ENCODE measurements at regions not wholly inside any gene's neighbourhood (a gene's known extent, or its start where the extent isn't known, plus 50 kb on each side); places are given as distances from the start of the nearest gene placed in this dataset.

GRCh38 chr3:152516216-152516615 is 247.5 kb downstream of the MBNL1 start:
- DNase-seq (ENCODE audit: low read depth) = no peak

DNA sequence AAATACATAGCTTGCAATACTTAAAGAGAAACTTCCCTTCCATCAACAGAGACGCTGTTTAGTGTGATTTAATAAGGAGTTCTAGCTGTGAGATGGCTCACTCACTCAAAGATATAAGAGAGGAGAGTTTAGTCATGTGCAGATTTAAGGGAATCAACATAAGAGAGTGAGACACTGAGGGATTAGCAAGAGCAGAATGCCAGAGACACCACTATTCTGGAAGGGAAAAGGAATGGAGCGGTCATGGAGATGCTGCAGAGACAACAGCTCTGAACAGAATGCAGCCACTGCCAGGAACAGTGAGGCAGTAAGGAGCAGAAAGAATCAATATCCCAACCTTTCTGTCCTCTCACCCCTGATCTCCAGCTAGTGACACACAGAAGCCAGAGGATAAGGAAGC is 248.8 kb downstream of the MBNL1 start:
- no peak for DNase-seq (ENCODE audit: low read depth)

- no peak for DNase-seq (ENCODE audit: low read depth)
These were observed 249.6 kb downstream of the MBNL1 start for GRCh38 chr3:152518346-152518745.

DNA sequence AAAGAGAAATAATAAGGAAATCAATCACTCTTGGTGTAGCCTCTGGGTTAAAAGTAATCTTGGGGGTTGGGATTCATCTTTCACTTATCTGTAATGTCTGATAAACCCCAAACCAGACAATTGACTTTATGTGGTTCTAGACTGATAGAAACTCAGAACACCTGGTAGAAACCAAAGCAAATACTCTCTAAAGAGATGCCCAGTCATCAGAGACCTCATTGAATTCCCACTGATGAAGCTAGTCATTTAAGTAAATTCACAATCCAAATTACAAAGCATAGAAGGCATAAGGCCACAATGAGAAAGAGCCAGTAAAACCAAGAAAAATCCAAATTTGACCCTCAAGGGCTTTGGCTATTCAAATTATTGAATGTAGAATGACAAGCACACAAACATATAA is 250.6 kb downstream of the MBNL1 start:
- DNase-seq (ENCODE audit: low read depth) = no peak

DNA sequence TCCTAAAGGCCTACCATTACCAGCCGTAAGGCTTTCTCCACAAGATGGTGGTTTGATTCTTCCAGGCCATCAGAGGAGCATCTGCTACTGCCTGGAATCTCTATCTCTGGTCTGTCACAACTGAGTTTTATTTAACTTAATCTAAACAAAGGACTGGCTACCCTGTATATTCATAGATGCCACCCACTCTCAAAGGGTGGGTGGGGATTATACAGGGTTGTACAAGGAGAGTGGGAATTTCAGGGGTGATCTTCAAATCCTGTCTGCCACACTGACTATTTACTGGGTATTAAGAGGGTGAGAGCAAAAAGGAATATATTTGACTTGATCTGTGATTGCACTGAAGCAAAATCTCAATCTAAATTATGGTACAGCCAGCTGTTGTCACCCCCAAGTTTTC is 253.3 kb downstream of the MBNL1 start:
- no peak for DNase-seq (ENCODE audit: low read depth)

GRCh38 chr3:152524198-152525140 is 255.7 kb downstream of the MBNL1 start:
- DNase-seq (ENCODE audit: low read depth) = peak; percentile 33

DNA sequence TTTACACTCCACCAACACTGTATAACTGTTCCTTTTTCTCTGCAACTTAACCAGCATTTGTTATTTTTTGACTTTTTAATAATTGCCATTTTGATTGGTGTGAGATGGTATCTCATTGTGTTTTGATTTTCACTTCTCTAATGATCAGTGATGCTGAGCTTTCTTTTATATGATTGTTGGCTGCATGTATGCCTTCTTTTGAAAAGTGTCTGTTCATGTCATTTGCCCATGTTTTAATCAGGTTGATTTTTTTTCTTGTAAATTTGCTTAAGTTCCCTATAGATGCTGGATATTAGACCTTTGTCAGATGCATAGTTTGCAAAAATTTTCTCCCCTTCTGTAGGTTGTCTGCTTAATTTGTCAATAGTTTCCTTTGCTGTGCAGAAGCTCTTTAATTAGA is 263.0 kb downstream of the MBNL1 start:
- no peak for DNase-seq (ENCODE audit: low read depth)

DNA sequence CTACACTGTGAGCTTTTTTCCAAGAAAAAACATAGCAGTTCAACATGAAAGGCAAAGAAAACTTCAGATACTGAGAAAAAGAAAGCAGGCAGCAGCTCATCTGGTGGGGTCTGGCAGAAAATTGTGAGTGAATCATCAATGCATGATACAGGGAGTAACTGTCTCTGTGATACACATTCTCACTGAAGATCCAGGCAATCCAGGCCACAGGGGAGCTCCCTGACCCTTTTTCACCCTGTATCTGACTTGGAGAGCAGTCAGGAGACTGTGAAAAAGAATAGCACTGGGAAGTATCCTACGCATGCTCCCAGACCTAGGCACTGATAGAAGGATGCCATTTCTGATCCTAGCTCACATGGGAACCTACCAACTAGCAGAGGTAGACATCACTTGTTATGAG is 269.8 kb downstream of the MBNL1 start:
- no peak for DNase-seq (ENCODE audit: low read depth)

DNA sequence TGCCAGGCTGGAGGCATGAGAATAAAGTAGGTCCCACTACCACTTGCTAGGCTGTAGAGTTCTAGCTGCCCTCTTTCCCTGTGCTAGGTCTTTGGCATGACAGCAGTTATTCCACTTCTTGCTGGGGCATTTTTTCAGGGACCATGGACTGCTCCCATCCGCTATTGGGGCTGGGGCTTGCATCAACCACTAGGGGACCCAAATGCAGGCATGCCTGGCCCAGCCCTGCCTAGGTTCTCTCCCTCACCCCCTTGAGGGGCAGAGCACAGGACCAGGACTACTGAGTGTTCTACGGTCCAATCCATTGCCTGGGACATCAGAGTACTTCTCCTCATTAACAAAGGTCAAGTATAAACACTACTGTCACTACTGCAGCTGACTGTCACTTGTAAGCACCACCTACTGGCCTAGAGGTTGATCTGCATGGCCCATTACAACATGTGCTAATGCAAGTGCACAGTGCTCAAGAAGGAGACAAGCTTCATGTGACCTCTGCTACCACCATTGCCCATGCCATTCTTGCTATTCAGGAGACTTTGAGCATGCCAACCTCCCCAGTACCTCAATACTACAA is 270.5 kb downstream of the MBNL1 start:
- DNase-seq (ENCODE audit: low read depth) = no peak

DNA sequence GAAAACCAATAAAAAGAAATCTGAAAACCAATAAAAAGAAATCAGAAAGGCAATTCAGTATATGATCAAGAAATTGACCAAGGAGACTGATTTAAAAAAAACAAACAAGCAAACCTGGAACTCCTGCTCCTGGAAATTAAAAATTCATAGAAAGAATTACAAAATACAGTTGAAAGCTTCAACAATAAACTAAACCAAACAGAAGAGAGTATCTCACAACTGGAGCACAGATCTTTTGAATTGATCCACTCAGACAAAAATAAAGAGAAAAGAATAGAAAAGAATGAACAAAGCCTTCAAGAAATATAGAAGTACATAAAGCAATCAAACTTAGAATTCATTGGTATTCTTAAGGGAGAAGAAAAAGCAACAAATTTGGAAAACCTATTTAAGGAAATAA is 271.4 kb downstream of the MBNL1 start:
- no peak for DNase-seq (ENCODE audit: low read depth)

DNA sequence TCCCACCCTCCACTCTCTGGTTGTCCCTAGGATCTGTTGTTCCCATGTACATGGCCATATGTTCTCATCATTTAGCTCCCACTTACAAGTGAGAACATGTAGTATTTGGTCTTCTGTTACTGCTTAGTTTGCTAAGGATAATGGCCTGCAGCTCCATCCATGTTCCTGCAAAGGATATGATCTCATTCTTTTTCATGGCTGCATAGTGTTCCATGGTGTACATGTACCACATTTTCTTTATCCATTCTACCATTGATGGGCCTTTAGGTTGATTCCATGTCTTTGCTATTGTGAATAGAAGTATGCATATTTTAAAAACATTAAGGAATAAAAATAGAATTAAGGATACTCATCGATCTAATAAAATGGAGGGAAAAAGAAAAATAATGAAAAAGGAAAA is 278.4 kb downstream of the MBNL1 start:
- DNase-seq (ENCODE audit: low read depth) = no peak

- DNase-seq (ENCODE audit: low read depth) = no peak
These were observed 280.5 kb downstream of the MBNL1 start for GRCh38 chr3:152549263-152549662.

DNA sequence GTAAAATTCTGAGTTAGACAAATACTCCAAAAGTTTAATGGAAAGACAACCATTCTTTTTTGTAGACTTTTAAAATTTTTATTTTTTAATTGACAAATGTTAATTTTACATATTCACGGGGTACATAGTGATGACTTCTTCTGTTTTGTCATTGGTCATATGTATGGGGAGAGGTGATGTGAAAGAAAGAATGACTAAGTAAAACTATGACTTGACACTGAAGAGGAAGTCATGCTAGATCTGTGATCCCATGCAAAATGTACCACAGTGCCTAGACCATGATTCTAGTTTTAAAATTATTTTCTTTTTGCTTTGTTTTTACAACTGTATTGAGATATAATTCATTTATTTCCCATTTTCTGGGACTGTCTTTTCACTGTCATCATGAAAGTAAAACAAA is 281.6 kb downstream of the MBNL1 start:
- no peak for DNase-seq (ENCODE audit: low read depth)

- peak; percentile 80 for DNase-seq (ENCODE audit: low read depth)
These were observed 280.0 kb upstream of the P2RY1 start for GRCh38 chr3:152554980-152555379.

DNA sequence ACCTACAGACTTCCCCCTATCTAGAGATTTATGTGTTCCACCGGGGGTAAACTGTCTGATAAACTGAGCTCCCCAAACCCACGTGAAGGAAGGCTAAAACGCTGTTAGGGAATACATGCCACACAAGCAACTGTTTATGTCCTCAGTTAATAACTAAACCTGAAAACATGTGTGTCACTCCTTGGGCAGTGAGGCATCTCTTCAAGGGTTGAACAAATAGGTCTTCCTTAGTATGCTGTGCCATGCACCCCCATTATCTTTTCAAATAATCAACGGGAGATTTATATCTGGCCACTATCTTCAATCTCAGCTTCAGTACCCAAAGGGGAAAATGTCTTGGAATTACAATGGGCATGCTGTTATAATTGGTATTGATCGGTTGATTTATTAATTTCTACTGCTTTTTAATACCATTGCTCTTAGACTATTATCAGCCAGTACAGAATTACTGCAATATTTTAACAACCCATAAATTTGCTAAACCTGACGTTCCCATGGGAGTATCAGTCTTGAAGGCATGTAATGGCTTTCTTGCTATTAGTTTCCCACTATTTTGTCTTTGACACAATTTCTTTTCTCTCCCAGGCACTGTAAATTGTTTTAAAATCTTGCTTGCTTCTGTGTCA is 279.2 kb upstream of the P2RY1 start:
- DNase-seq (ENCODE audit: low read depth) = no peak

- DNase-seq (ENCODE audit: low read depth) = peak; percentile 58
These were observed 278.1 kb upstream of the P2RY1 start for GRCh38 chr3:152556731-152557254.

- DNase-seq (ENCODE audit: low read depth) = no peak
These were observed 277.5 kb upstream of the P2RY1 start for GRCh38 chr3:152557302-152557999.

GRCh38 chr3:152558386-152558785 is 276.5 kb upstream of the P2RY1 start:
- DNase-seq (ENCODE audit: low read depth) = no peak

GRCh38 chr3:152559246-152559645 is 275.7 kb upstream of the P2RY1 start:
- DNase-seq (ENCODE audit: low read depth) = no peak

- DNase-seq (ENCODE audit: low read depth) = no peak
These were observed 270.5 kb upstream of the P2RY1 start for GRCh38 chr3:152564459-152564858.

GRCh38 chr3:152574461-152575079 is 260.4 kb upstream of the P2RY1 start:
- peak; percentile 48 for DNase-seq (ENCODE audit: low read depth)

DNA sequence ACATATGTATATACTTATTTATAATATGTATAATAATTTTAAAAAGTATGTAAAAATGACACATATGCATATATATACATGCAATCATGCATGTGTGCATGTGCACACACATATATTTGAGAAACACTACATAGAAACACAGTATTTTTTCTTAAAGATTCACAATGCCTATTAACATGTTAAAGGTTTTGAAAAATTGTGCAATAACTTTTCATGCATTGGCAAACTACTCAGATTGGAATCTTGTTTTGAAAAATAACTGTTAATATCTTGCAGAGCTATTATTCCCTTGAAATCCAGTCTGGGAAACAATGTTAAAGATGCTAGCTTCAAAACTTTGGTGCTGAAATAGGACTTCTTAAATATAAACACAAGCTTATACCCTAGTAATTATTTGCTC is 256.2 kb upstream of the P2RY1 start:
- no peak for DNase-seq (ENCODE audit: low read depth)

Data from stromal cell of bone marrow (primary cell).